ENCODE measurements at regions not wholly inside any gene's neighbourhood (a gene's known extent, or its start where the extent isn't known, plus 50 kb on each side); places are given as distances from the start of the nearest gene placed in this dataset.

- TF ChIP-seq EP300 (IDR thresholded peaks at IDR 0.05) = no peak
- no peak for TF ChIP-seq POLR2A (IDR thresholded peaks at IDR 0.05)
- TF ChIP-seq POLR2AphosphoS5 (IDR thresholded peaks at IDR 0.05) = no peak
- TF ChIP-seq CTCF (IDR thresholded peaks at IDR 0.05) = no peak
- DNase-seq = no peak
- Histone ChIP-seq H3K4me1 (no peaks in the 10 kb centered on the region), H3K4me3 (no peak overlapping the region), H3K36me3 (no peaks in the 10 kb centered on the region), H3K27ac (no peak overlapping the region), H3K27me3 (no peaks in the 10 kb centered on the region), H3K9me3 (peaks cover 0 to 5% (median 0%) of the 10 kb centered on the region in 4 donors)
- ATAC-seq (ENCODE audit: low FRiP score in 2 of 2) = no peak
- WGBS, 2 donors = 67 to 74% methylated on average over 1 of the region's 1 CpG
Observed at GRCh38 chr4:160485071-160485687, 1382.3 kb downstream of the RAPGEF2 start.

GRCh38 chr4:160492181-160492580 is 1389.3 kb downstream of the RAPGEF2 start:
- no peak overlapping the region for H3K4me3 ChIP-seq
- H3K36me3 ChIP-seq = no peaks in the 10 kb centered on the region
- H3K27me3 ChIP-seq = no peaks in the 10 kb centered on the region
- ATAC-seq (ENCODE audit: low FRiP score in 2 of 2) (no peak), DNase-seq (no peak)
- H3K9me3 ChIP-seq = peaks cover 0 to 4% (median 0%) of the 10 kb centered on the region in 4 donors
- H3K27ac ChIP-seq = no peak overlapping the region
- TF ChIP-seq POLR2AphosphoS5 (IDR thresholded peaks at IDR 0.05) (no peak), POLR2A (IDR thresholded peaks at IDR 0.05) (no peak), CTCF (IDR thresholded peaks at IDR 0.05) (no peak), EP300 (IDR thresholded peaks at IDR 0.05) (no peak)
- no peaks in the 10 kb centered on the region for H3K4me1 ChIP-seq

GRCh38 chr4:160493206-160493605 is 1390.3 kb downstream of the RAPGEF2 start:
- WGBS, 2 donors = 78 to 85% methylated on average over 1 of the region's 1 CpG
- ATAC-seq (ENCODE audit: low FRiP score in 2 of 2) (no peak), DNase-seq (no peak)
- H3K4me3 ChIP-seq = no peak overlapping the region
- no peaks in the 10 kb centered on the region for H3K4me1 ChIP-seq
- H3K27me3 ChIP-seq = no peaks in the 10 kb centered on the region
- peaks cover 0 to 4% (median 0%) of the 10 kb centered on the region in 4 donors for H3K9me3 ChIP-seq
- no peak overlapping the region for H3K27ac ChIP-seq
- no peaks in the 10 kb centered on the region for H3K36me3 ChIP-seq
- TF ChIP-seq POLR2A (IDR thresholded peaks at IDR 0.05) = no peak
- TF ChIP-seq CTCF (IDR thresholded peaks at IDR 0.05) = no peak

- TF ChIP-seq CTCF (IDR thresholded peaks at IDR 0.05) (no peak), POLR2AphosphoS5 (IDR thresholded peaks at IDR 0.05) (no peak), EP300 (IDR thresholded peaks at IDR 0.05) (no peak), POLR2A (IDR thresholded peaks at IDR 0.05) (no peak)
- ATAC-seq (ENCODE audit: low FRiP score in 2 of 2) = no peak
- no peaks in the 10 kb centered on the region for H3K36me3 ChIP-seq
- WGBS, 2 donors = 58 to 73% methylated on average over 2 of the region's 2 CpGs
- no peak overlapping the region for H3K27ac ChIP-seq
- no peak for DNase-seq
- no peaks in the 10 kb centered on the region for H3K27me3 ChIP-seq
- no peak overlapping the region for H3K4me3 ChIP-seq
- H3K4me1 ChIP-seq = no peaks in the 10 kb centered on the region
- peaks cover 0 to 4% (median 0%) of the 10 kb centered on the region in 4 donors for H3K9me3 ChIP-seq
Observed at GRCh38 chr4:160495356-160495755, 1392.5 kb downstream of the RAPGEF2 start.

- ATAC-seq (ENCODE audit: low FRiP score in 2 of 2) = no peak
- H3K9me3 ChIP-seq = peaks cover 0 to 4% (median 0%) of the 10 kb centered on the region in 4 donors
- 79 to 84% methylated on average over 4 of the region's 4 CpGs for WGBS, 2 donors
Observed at GRCh38 chr4:160498211-160498610, 1395.3 kb downstream of the RAPGEF2 start.

More at GRCh38 chr4:160498211-160498610, 1395.3 kb downstream of the RAPGEF2 start:
- Histone ChIP-seq H3K27me3 (no peaks in the 10 kb centered on the region), H3K4me1 (no peaks in the 10 kb centered on the region), H3K36me3 (no peaks in the 10 kb centered on the region), H3K27ac (no peak overlapping the region), H3K4me3 (no peak overlapping the region)
- DNase-seq = no peak
- TF ChIP-seq EP300 (IDR thresholded peaks at IDR 0.05) (no peak), CTCF (IDR thresholded peaks at IDR 0.05) (no peak), POLR2A (IDR thresholded peaks at IDR 0.05) (no peak), POLR2AphosphoS5 (IDR thresholded peaks at IDR 0.05) (no peak)

All from upper lobe of left lung (tissue), 6 donors.